ENCODE measurements at regions not wholly inside any gene's neighbourhood (a gene's known extent, or its start where the extent isn't known, plus 50 kb on each side); places are given as distances from the start of the nearest gene placed in this dataset.

- peak overlapping the region; percentile 60 for H2AFZ ChIP-seq (ENCODE audit: low read depth, low read length, poor library complexity, severe bottlenecking)
- RAD21 ChIA-PET (ENCODE audit: low non-redundant PET in 1 of 2, low total read pairs in 2 of 2, uncharacterized antibody in 2 of 2, unreplicated experiment in 2 of 2): no interaction called here
Measured at GRCh38 chr4:11741190-11741652, 312.5 kb upstream of the HS3ST1 start.

More at GRCh38 chr4:11741190-11741652, 312.5 kb upstream of the HS3ST1 start:
- no peak for TF ChIP-seq CTCF (IDR thresholded peaks at IDR 0.05 in 2 of 3, conservative IDR thresholded peaks at IDR 0.05 in 1 of 3; ENCODE audit: borderline replicate concordance in 1 of 3, insufficient read depth in 1 of 3, low read depth in 2 of 3, low read length in 2 of 3)
- peak; percentile 14; the same call in 1 of the 2 replicates for TF ChIP-seq RAD21 (IDR thresholded peaks at IDR 0.05; ENCODE audit: low read depth)
- peak; percentile 54; the same call in 1 of the 2 replicates for TF ChIP-seq SRF (IDR thresholded peaks at IDR 0.05; ENCODE audit: low read depth)
- TF ChIP-seq ELF1 (IDR thresholded peaks at IDR 0.05; ENCODE audit: borderline replicate concordance, low read depth): no peak
- TF ChIP-seq EGR1 (IDR thresholded peaks at IDR 0.05; ENCODE audit: low read depth): no peak
- TF ChIP-seq ZNF274 (IDR thresholded peaks at IDR 0.05; ENCODE audit: low read depth, low read length): no peak
- TF ChIP-seq JUND (IDR thresholded peaks at IDR 0.05): peak; percentile 63
- TF ChIP-seq POLR2A (IDR thresholded peaks at IDR 0.05; ENCODE audit: borderline replicate concordance, extremely low read depth, insufficient read depth, insufficient read length): no peak
- peak; percentile 69; the same call in 1 of the 2 replicates for TF ChIP-seq FOSL1 (IDR thresholded peaks at IDR 0.05; ENCODE audit: low read depth)
- TF ChIP-seq SP1 (IDR thresholded peaks at IDR 0.05; ENCODE audit: low read depth): peak; percentile 40; the same call in 1 of the 2 replicates
- TF ChIP-seq CBX3 (IDR thresholded peaks at IDR 0.05; ENCODE audit: low read depth): no peak
- peak; percentile 35; the same call in 1 of the 2 replicates for TF ChIP-seq CEBPB (IDR thresholded peaks at IDR 0.05; ENCODE audit: low read depth)
- Histone ChIP-seq H3K4me3 (replicated peaks in 1 of 2; ENCODE audit: low read depth in 1 of 2, low read length in 2 of 2) (no peak overlapping the region), H3K9me3 (ENCODE audit: control insufficient read depth in 1 of 2, insufficient read depth in 1 of 2, low read depth in 1 of 2, low read length in 2 of 2) (no peaks in the 10 kb centered on the region), H3K4me1 (ENCODE audit: control insufficient read depth in 1 of 2, insufficient read depth in 2 of 2, low read length in 2 of 2) (peaks cover 33 to 40% of the 10 kb centered on the region in 2 experiments), H4K20me1 (ENCODE audit: insufficient read depth) (no peaks in the 10 kb centered on the region), H3K27ac (ENCODE audit: low read depth, low read length) (peak overlapping the region; percentile 65), H3K9me2 (ENCODE audit: insufficient read depth) (no peaks in the 10 kb centered on the region), H3K36me3 (ENCODE audit: control insufficient read depth in 1 of 2, insufficient read depth in 2 of 2, low read length in 2 of 2) (no peaks in the 10 kb centered on the region), H3K4me2 (ENCODE audit: low read length) (peak overlapping the region; percentile 55), H3K9ac (ENCODE audit: low read length) (peak overlapping the region; percentile 32), H3K27me3 (ENCODE audit: insufficient read depth, low read length) (no peaks in the 10 kb centered on the region), H3K79me2 (ENCODE audit: insufficient read depth, low read length) (no peaks in the 10 kb centered on the region)
- POLR2A ChIA-PET: no interaction called here
- intact Hi-C loops (cut with micrococcal nuclease): loop anchor here (5.0 kb wide), 1 partner anchor 1624 kb away; the partner anchor contains the start of gene WDR1
- no TSS peak for BruUV-seq (replicated peaks)
- ATAC-seq (peak; percentile 61), DNase-seq (ENCODE audit: low read depth, low spot score) (no peak)
- CTCF ChIA-PET: interaction anchor here (1.9 kb wide), 1 partner anchor 892 kb away, joined by 4 read pairs; no protein-coding TSS in a partner anchor
